Astrocyte (in vitro differentiated cells and primary cell): ENCODE measurements at regions not wholly inside any gene's neighbourhood (a gene's known extent, or its start where the extent isn't known, plus 50 kb on each side); places are given as distances from the start of the nearest gene placed in this dataset.

Experiments
- DNase-seq: peaks from one replicate; pipeline ENCODE4 v3.0.0-alpha.2; 2010; ENCODE audit warnings: low read depth
- FAIRE-seq: peaks from 2 replicates; lab custom pipeline; 2011; peaks lifted over from hg19 to GRCh38; lab: Jason Lieb, UNC
- H2AFZ ChIP-seq: 2 replicates; pipeline ENCODE4 v1.6.0; 2012; ENCODE audit warnings: low read depth, low read length, inconsistent platforms
- H3K27ac ChIP-seq: 2 replicates; pipeline ENCODE4 v1.5.1; 2011; ENCODE audit warnings: low read depth, low read length, inconsistent platforms
- H3K27me3 ChIP-seq: 2 replicates; pipeline ENCODE4 v1.6.0; 2011; ENCODE audit warnings: low read length, inconsistent platforms; ENCODE audit not compliant: insufficient read depth
- H3K36me3 ChIP-seq: 2 replicates; pipeline ENCODE4 v1.5.1; 2011; ENCODE audit warnings: low read length, inconsistent platforms; ENCODE audit not compliant: insufficient read depth
- H3K4me1 ChIP-seq: 2 replicates; pipeline ENCODE4 v1.5.1; 2011; ENCODE audit warnings: low read length, inconsistent platforms; ENCODE audit not compliant: insufficient read depth
- H3K4me2 ChIP-seq: 2 replicates; pipeline ENCODE4 v1.6.0; 2012; ENCODE audit warnings: low read length, inconsistent platforms
- H3K4me3 ChIP-seq: 2 replicates; pipeline ENCODE4 v1.5.1; 2011; ENCODE audit warnings: low read depth, mild to moderate bottlenecking, low read length, inconsistent platforms; ENCODE audit not compliant: insufficient read depth
- H3K79me2 ChIP-seq: 2 replicates; pipeline ENCODE4 v1.6.0; 2012; ENCODE audit warnings: mild to moderate bottlenecking, low read length, inconsistent platforms; ENCODE audit not compliant: insufficient read depth
- H3K9ac ChIP-seq: 2 replicates; pipeline ENCODE4 v1.6.0; 2012; ENCODE audit warnings: mild to moderate bottlenecking, low read length, inconsistent platforms
- H3K9me3 ChIP-seq: 2 replicates; pipeline ENCODE4 v1.5.1; 2012; ENCODE audit warnings: low read depth, mild to moderate bottlenecking, low read length, inconsistent platforms; ENCODE audit not compliant: insufficient read depth
- H4K20me1 ChIP-seq: 2 replicates; pipeline ENCODE4 v1.6.0; 2012; ENCODE audit warnings: low read length, inconsistent platforms; ENCODE audit not compliant: insufficient read depth
- H3K27ac Mint-ChIP-seq: one replicate; pipeline ENCODE4 v1.8.0; 2021; ENCODE audit warnings: mild to moderate bottlenecking, mixed read lengths; ENCODE audit not compliant: unreplicated experiment
- H3K27me3 Mint-ChIP-seq: one replicate; pipeline ENCODE4 v1.8.0; 2021; ENCODE audit warnings: low read depth, mixed read lengths; ENCODE audit not compliant: unreplicated experiment
- H3K36me3 Mint-ChIP-seq: one replicate; pipeline ENCODE4 v1.8.0; 2021; ENCODE audit warnings: low read depth, mixed read lengths; ENCODE audit not compliant: unreplicated experiment
- H3K4me1 Mint-ChIP-seq: one replicate; pipeline ENCODE4 v1.8.0; 2021; ENCODE audit warnings: low read depth, mixed read lengths; ENCODE audit not compliant: unreplicated experiment
- H3K4me3 Mint-ChIP-seq: one replicate; pipeline ENCODE4 v1.8.0; 2021; ENCODE audit warnings: mild to moderate bottlenecking, moderate library complexity, mixed read lengths; ENCODE audit not compliant: unreplicated experiment
- H3K9me3 Mint-ChIP-seq: one replicate; pipeline ENCODE4 v1.8.0; 2021; ENCODE audit warnings: mild to moderate bottlenecking, mixed read lengths; ENCODE audit not compliant: unreplicated experiment
- CTCF ChIP-seq: IDR thresholded peaks from 2 replicates; pipeline ENCODE4 v1.5.1; 2011; ENCODE audit warnings: low read depth, mild to moderate bottlenecking, inconsistent platforms, low read length, moderate library complexity; ENCODE audit not compliant: insufficient read depth
- EZH2 ChIP-seq: IDR thresholded peaks from 2 replicates; pipeline ENCODE4 v1.6.1; 2012; ENCODE audit warnings: mild to moderate bottlenecking, low read length, inconsistent platforms; ENCODE audit not compliant: insufficient read depth

GRCh38 chr14:83529531-83529930 lies 1995.9 kb upstream of the SEL1L start:
- Histone ChIP-seq H3K9ac (no peak overlapping the region), H3K4me3 (no peak overlapping the region), H3K36me3 (no peaks in the 10 kb centered on the region), H2AFZ (no peak overlapping the region), H3K27me3 (no peaks in the 10 kb centered on the region), H3K4me2 (no peak overlapping the region), H4K20me1 (no peaks in the 10 kb centered on the region), H3K27ac (no peak overlapping the region), H3K4me1 (no peaks in the 10 kb centered on the region), H3K79me2 (no peaks in the 10 kb centered on the region), H3K9me3 (no peaks in the 10 kb centered on the region)
- TF ChIP-seq EZH2 (no peak), CTCF (no peak)
- Mint-ChIP-seq H3K9me3 (no peaks in the 10 kb centered on the region), H3K4me1 (no peaks in the 10 kb centered on the region), H3K36me3 (no peaks in the 10 kb centered on the region), H3K27ac (no peak overlapping the region), H3K27me3 (no peaks in the 10 kb centered on the region), H3K4me3 (no peak overlapping the region)
- no peak for FAIRE-seq
- no peak for DNase-seq

- Histone ChIP-seq H3K4me3 (no peak overlapping the region), H3K9me3 (no peaks in the 10 kb centered on the region), H3K9ac (no peak overlapping the region), H2AFZ (no peak overlapping the region), H3K27ac (no peak overlapping the region), H3K4me1 (no peaks in the 10 kb centered on the region), H3K27me3 (no peaks in the 10 kb centered on the region), H3K4me2 (no peak overlapping the region), H3K36me3 (no peaks in the 10 kb centered on the region), H3K79me2 (no peaks in the 10 kb centered on the region), H4K20me1 (no peaks in the 10 kb centered on the region)
- Mint-ChIP-seq H3K4me1 (no peaks in the 10 kb centered on the region), H3K4me3 (no peak overlapping the region), H3K9me3 (no peaks in the 10 kb centered on the region), H3K27ac (no peak overlapping the region), H3K27me3 (no peaks in the 10 kb centered on the region), H3K36me3 (no peaks in the 10 kb centered on the region)
- DNase-seq (no peak), FAIRE-seq (no peak)
- TF ChIP-seq EZH2 = no peak
- TF ChIP-seq CTCF = no peak
Observed at GRCh38 chr14:83533734-83534133, 1996.2 kb upstream of the FLRT2 start.

GRCh38 chr14:83534995-83535394 lies 1994.9 kb upstream of the FLRT2 start:
- FAIRE-seq = no peak
- TF ChIP-seq EZH2 (no peak), CTCF (no peak)

More at GRCh38 chr14:83534995-83535394, 1994.9 kb upstream of the FLRT2 start:
- no peaks in the 10 kb centered on the region for H3K4me1 Mint-ChIP-seq
- H3K27me3 Mint-ChIP-seq = no peaks in the 10 kb centered on the region
- H3K36me3 Mint-ChIP-seq = no peaks in the 10 kb centered on the region
- H3K4me3 Mint-ChIP-seq = no peak overlapping the region
- no peak for DNase-seq
- Histone ChIP-seq H4K20me1 (no peaks in the 10 kb centered on the region), H3K27ac (no peak overlapping the region), H3K79me2 (no peaks in the 10 kb centered on the region), H3K4me2 (no peak overlapping the region), H2AFZ (no peak overlapping the region), H3K4me1 (no peaks in the 10 kb centered on the region), H3K27me3 (no peaks in the 10 kb centered on the region), H3K36me3 (no peaks in the 10 kb centered on the region), H3K9me3 (no peaks in the 10 kb centered on the region), H3K9ac (no peak overlapping the region), H3K4me3 (no peak overlapping the region)
- no peaks in the 10 kb centered on the region for H3K9me3 Mint-ChIP-seq
- no peak overlapping the region for H3K27ac Mint-ChIP-seq
